ENCODE measurements at regions not wholly inside any gene's neighbourhood (a gene's known extent, or its start where the extent isn't known, plus 50 kb on each side); places are given as distances from the start of the nearest gene placed in this dataset.

DNA sequence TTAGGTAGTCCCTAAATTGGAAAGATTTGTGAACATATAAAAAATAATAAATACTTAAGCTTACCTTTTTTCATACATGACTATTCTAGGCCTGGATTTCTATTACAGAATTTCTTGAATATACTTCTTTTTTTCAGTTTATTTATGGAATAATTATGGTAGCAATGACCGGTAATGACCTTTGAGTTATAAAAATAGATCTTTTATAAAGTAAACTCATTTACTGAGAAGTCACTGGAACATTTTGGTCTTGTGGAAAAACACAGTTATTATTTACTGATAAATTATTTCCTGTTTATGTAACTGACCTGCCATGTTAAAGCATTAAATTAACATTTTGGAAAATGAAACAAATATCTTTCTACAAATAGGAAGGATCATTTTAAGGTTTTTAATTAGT lies 80.4 kb upstream of the RASGEF1B start:
- no peak for DNase-seq (ENCODE audit: extremely low spot score, insufficient read length, low read depth)
- no peak for FAIRE-seq

DNA sequence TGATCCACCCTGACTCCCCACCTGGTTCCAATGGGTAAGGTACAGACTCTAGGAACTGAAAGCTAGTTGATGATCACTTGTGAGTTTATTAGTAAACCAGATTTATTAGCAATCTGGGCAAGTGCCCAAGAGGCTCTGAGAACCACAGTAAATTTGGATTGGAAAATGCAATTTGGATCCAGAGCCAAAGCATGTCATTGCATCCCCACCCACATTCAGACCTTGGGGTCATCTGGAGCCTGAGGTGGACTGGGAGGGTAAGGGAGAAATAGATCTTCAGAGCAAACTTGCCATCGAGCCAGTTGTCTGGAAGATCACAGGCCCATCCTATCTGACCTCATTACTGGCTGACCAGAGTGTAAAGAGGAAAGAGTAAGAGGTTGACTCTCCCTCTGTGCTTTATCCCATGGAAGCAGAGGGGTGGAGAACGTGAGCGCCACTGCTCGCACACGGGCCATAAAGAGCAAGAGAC lies 78.7 kb upstream of the RASGEF1B start:
- DNase-seq (ENCODE audit: extremely low spot score, insufficient read length, low read depth) (no peak), FAIRE-seq (no peak)

DNA sequence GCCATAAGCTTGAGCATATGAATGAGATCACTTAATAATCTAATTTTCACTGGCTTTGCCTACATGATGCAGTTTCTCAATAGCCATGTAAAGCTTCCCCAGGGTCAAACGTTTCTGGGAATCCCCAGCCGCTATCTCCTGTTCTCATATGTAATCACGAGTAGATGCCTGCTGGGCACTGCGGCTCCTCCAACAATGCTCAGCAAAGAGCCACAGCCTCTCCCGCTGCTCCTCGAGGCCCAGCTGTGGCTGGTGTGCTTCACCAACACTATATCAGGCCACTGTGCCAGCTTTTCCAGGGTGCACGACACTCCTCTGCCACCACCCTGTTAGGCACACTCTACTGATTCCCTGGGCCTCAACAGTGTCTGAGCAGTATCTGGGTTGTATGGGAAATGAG lies 78.3 kb upstream of the RASGEF1B start:
- FAIRE-seq (no peak), DNase-seq (ENCODE audit: extremely low spot score, insufficient read length, low read depth) (no peak)

DNA sequence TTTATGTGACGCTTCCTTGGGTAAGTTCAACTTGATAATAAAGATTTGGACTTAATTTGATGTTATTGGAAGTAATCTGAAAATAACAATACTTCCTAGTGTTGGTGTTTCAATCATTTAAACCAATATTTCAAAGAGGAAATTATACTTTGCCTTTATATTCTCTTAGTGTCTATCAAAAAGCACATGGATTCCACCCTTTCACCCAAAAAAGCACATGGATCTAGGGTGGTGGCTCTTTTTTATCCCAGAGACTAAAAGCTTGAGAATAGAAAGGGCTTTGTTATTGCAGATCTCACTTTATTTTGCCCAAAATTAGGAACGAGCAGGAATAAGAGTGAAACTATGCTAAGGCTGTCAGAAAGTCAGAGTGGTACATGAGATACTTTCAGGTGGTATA lies 75.1 kb upstream of the RASGEF1B start:
- DNase-seq (ENCODE audit: extremely low spot score, insufficient read length, low read depth) (no peak), FAIRE-seq (no peak)

DNA sequence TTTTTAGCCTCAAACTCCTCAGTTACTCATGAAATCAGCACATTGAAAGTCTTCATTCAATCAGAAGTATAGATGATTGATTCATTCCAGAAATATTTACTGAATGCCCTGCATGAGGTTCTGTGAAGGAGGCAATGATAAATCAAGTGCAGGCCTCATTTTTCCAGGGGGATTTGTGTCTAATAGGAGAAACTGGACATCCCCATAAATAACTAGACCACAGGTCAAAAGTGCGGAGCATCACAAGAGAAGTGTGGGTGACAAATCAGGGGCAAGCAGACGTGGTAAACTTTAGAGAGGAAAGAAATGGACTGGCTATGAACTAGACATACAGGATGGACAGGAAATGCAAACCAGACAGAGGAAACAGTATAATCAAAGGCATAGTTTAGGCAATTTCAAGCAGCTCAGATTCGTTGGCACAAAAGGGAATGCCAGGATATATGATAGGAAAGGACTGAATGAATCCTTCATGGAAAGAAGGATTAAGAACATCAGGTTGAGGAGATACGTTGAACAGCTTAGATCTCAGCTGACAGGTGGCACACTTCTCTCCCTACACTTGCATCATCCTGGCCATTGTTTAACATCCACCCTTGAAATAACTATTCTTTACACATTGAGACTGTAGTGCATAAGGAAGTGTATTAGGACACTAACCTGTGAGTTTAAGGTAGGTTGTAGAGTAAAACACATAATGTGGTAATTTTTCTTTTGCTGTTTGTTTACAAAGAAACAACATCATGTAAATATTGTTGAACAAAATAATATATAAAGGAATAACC lies 69.6 kb upstream of the RASGEF1B start:
- FAIRE-seq: no peak
- DNase-seq (ENCODE audit: extremely low spot score, insufficient read length, low read depth): no peak

DNA sequence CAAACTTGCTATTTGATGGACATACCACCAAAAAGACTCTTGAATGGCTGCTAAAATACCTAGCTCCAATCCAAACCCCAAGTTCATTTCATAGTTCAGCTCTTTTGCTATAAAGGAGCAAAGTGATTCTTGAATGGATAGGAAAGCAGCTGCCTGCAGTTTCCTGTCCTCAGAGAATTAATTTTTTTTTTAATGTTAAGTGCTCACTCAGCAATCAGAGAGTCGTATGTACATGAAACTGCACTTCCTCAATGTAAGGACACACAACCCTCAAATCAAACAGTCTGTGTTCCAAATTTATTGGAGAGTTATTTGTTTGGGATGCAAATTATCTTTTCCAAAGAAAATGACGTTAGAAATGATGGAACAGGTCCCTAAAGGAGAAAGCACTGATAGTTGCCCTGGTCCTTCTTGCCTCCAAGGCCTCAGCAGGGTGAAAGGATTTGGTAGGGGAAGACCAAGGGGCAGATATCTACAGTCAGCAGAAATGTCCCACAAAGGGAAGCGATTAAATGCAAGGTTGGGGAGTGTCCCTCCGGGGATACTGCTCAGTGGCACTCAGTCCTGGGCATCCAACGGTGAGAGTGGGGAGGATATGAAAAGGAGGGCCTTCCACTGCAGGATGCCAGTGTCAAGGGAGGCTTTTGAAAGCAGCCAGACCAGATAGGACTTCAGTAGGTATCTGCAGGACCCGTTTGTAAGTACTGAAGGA lies 67.2 kb upstream of the RASGEF1B start:
- FAIRE-seq (no peak), DNase-seq (ENCODE audit: extremely low spot score, insufficient read length, low read depth) (no peak)

DNA sequence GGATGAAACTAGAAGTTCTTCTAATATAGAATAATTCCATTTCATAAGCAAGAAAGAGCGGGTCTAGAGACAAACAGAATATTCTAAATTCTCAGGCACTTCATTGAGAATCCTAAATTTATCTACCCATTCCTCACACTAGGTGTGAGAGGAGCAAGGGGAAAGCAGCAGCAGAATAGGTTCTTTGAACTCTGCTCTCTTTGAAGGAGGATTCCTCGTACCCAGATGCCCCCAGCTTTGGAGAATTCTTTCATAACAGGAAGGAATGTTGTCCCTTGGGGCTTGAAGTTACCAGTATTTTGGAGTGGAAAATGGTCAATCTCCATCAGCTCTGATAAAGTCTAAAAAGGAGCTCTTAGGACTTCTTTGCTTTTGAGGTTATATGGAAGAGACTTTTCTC lies 59.7 kb upstream of the RASGEF1B start:
- DNase-seq (ENCODE audit: extremely low spot score, insufficient read length, low read depth) (no peak), FAIRE-seq (no peak)

DNA sequence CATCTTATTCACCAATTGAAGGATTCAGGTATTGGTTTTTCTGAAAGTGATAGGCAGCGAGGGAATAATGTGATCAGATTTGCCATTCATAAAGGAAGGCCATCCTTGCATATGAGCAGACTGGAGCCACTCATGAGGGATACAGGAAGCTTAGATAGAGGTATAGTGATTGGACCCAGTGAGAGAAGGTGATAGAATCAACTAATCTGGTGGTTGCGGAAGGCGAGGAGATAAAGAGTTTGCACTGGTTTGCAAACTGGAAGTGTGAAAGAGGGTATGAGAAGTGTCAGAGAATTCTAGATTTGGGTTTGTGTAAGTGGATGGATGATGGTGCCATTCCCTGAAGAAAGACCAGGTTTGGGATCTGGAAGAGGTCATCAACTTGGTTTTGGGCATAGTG lies 57.3 kb upstream of the RASGEF1B start:
- DNase-seq (ENCODE audit: extremely low spot score, insufficient read length, low read depth) (no peak), FAIRE-seq (no peak)

DNA sequence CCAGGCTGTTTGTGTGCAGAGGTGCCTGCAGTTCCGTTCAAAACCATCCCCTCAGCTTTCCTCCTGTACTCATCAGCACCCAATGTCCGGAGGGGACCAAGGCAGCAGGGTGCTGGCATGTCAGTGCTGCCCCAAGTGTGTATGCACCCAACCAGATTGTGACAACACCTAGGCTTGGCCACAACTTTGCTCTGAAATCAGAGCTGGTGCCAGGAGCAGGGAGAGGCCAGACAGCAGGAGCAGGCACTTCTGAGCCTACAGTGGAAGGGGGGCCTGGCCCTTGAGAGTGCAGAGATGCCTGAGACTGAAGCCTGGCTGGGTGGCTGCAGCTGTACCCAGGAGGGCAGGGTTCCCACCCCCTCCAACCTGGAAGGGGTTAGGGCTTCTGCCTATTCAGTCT lies 56.5 kb upstream of the RASGEF1B start:
- no peak for DNase-seq (ENCODE audit: extremely low spot score, insufficient read length, low read depth)
- FAIRE-seq: no peak

DNA sequence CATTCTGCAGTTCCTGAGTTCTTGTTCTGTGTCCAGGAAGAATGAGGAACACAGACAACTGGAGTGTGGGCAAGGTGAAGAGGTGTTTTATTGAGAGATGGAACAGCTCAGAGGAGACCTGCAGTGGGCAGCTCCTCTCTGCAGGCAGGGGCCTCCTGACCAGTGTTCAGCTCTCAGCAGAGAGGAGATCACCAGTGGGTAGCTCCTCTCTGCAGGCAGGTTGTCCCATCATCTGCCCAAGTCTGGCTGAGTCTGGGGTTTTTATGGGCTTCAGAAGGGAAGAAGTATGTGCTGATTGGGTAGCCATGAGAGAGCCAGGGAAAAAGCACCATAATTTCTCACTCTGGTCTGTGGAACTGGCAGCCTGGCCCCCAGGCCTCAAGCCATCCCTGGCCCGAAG lies 56.0 kb upstream of the RASGEF1B start:
- FAIRE-seq: no peak
- DNase-seq (ENCODE audit: extremely low spot score, insufficient read length, low read depth): no peak

DNA sequence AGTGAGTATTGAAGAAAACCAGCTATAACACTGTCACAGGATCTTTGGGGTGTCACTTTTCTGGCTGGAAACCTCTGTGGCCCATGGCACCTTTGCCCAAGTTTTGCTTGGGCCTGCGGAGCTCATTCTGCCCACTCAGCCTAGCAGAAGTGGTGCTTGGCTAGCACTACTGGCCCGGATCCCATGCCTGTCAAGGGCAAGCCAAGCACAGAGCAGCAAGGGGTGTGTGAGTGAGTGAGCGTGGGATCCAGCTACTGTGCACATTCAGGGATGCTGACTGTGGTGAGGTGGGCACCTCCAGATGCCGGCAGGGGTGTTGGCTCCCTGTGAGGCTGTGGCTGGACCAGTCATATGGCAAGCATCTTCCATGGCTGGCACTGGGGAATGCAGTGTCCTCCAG lies 55.4 kb upstream of the RASGEF1B start:
- DNase-seq (ENCODE audit: extremely low spot score, insufficient read length, low read depth) (no peak), FAIRE-seq (no peak)

DNA sequence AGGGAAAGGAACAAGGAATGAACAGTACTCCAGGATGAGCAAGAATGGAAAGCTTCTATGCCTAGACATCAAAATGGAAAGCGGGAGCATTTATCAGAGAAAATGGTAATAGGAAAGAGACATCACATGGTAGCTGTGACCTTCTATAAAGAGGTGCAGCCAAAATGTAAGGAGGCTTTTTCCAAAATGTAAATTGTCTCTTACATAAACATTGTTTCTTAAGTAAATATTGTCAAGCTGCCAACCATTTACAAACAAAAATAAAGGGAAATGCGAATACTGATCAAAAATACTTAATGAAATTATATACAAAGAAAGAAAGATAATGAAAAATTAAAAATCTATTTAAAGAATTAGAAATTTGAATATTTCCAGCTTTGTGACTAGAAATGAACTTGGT lies 55.0 kb upstream of the RASGEF1B start:
- FAIRE-seq (no peak), DNase-seq (ENCODE audit: extremely low spot score, insufficient read length, low read depth) (no peak)

DNA sequence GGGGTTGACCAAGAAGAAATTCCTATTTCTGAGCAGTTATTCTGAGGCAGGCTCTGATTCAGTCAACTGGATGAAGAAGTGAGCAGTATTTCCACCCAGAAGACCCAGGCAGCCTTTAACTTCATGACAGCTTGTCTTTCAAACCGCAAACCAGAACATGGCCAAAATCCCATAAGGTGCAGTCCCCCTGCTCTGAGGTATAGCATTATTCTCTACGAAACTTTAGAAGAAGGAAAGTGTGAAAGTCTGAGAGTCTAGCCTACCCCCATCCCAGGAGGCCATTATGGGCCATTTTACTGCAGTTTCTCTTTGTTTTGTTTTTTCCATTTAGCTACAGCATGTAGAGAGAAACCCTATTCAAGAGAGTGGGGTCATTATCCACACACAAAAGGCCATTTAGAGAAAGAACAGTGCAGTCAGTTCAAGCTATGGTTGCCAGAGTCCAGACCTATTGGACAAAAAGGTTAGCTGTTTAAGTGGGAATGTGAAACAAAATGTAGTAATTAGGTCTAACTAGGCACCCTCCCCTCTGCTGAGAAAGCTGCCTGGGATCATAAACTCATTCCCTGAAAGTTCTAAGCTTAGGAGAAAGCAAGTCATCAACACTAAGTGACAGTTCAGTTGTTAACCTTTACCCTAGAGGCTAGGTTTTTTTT lies 52.1 kb upstream of the RASGEF1B start:
- no peak for DNase-seq (ENCODE audit: extremely low spot score, insufficient read length, low read depth)
- peak; percentile 31 for FAIRE-seq

DNA sequence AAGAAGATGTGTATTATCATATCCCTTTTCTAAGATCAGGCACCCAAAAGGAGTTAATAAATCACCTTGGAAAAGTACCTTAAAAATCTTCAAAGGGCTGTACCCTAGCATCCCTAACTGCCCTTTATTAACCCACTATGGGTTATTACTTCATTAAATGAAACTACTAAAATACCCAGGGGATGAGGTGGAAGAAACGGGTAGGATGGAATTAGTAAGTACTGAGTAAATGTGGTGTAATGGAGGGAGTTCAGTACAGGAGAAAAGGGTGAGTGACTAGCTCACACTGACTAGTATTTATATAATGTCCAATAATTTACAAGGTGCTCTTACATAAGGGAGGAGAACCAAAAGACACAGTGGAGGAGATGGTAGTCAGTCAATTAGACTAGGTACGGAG lies 51.0 kb upstream of the RASGEF1B start:
- DNase-seq (ENCODE audit: extremely low spot score, insufficient read length, low read depth): no peak
- no peak for FAIRE-seq

DNA sequence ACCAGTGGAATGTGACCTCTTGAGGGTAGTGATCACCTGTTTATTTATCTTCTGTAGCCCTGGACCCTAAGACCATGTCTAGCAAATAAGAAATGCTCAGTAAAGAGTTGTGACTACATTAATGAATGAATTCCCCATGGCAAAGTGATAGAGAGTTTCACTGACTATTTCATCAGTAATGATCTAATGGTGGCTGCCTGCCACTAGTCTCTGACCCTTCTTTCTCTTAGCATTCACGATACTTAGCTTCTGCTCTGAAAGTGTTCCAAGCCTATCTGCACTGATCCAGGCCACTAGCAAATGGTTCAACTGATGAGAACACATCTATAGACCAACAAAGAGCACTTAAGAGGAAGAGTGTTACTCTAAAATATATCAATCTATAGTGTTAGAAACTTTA lies 50.0 kb upstream of the RASGEF1B start:
- DNase-seq (ENCODE audit: extremely low spot score, insufficient read length, low read depth) (no peak), FAIRE-seq (no peak)

Data from GM18507 (cell line).